GM21390 (cell line): ENCODE measurements at regions not wholly inside any gene's neighbourhood (a gene's known extent, or its start where the extent isn't known, plus 50 kb on each side); places are given as distances from the start of the nearest gene placed in this dataset.

ENCODE experiments used
- ATAC-seq: cut with Tn5 transposase; IDR thresholded peaks from one replicate; pipeline ENCODE4 v1.9.1; 2021; ENCODE audit not compliant: unreplicated experiment

GRCh38 chr12:61823102-61823501 lies 437.1 kb upstream of the USP15 start:
- no peak for ATAC-seq

GRCh38 chr12:61846765-61847164 lies 413.4 kb upstream of the USP15 start:
- no peak for ATAC-seq

- no peak for ATAC-seq
These were observed 411.3 kb upstream of the USP15 start for GRCh38 chr12:61848893-61849292.

GRCh38 chr12:61853945-61854344 lies 406.3 kb upstream of the USP15 start:
- ATAC-seq, result no peak

- no peak for ATAC-seq
These were observed 405.3 kb upstream of the USP15 start for GRCh38 chr12:61854902-61855301.

- no peak for ATAC-seq
These were observed 402.2 kb upstream of the USP15 start for GRCh38 chr12:61857968-61858367.

- no peak for ATAC-seq
These were observed 399.8 kb upstream of the USP15 start for GRCh38 chr12:61860451-61860850.

GRCh38 chr12:61862986-61863385 lies 397.2 kb upstream of the USP15 start:
- ATAC-seq, result no peak

- ATAC-seq, result no peak
These were observed 396.4 kb upstream of the USP15 start for GRCh38 chr12:61863811-61864210.

- ATAC-seq, result no peak
These were observed 390.4 kb upstream of the USP15 start for GRCh38 chr12:61869796-61870195.

- ATAC-seq, result no peak
These were observed 389.3 kb upstream of the USP15 start for GRCh38 chr12:61870658-61871484.

- ATAC-seq, result no peak
These were observed 388.8 kb upstream of the USP15 start for GRCh38 chr12:61871485-61871810.

- ATAC-seq, result no peak
These were observed 381.0 kb upstream of the USP15 start for GRCh38 chr12:61879229-61879628.

- no peak for ATAC-seq
These were observed 380.0 kb upstream of the USP15 start for GRCh38 chr12:61880186-61880585.

GRCh38 chr12:61891632-61892031 lies 368.6 kb upstream of the USP15 start:
- ATAC-seq, result no peak

GRCh38 chr12:61894168-61894567 lies 366.0 kb upstream of the USP15 start:
- no peak for ATAC-seq

- ATAC-seq, result no peak
These were observed 363.8 kb upstream of the USP15 start for GRCh38 chr12:61896436-61896835.

GRCh38 chr12:61902403-61902802 lies 357.8 kb upstream of the USP15 start:
- ATAC-seq, result no peak

GRCh38 chr12:61911113-61911512 lies 349.1 kb upstream of the USP15 start:
- ATAC-seq, result no peak

- ATAC-seq, result no peak
These were observed 344.8 kb upstream of the USP15 start for GRCh38 chr12:61915420-61915819.

- no peak for ATAC-seq
These were observed 343.4 kb upstream of the USP15 start for GRCh38 chr12:61916831-61917230.

GRCh38 chr12:61919686-61920085 lies 340.5 kb upstream of the USP15 start:
- ATAC-seq, result no peak

GRCh38 chr12:61920230-61920629 lies 340.0 kb upstream of the USP15 start:
- ATAC-seq, result no peak
